Spleen (tissue), 7 donors: ENCODE measurements at regions not wholly inside any gene's neighbourhood (a gene's known extent, or its start where the extent isn't known, plus 50 kb on each side); places are given as distances from the start of the nearest gene placed in this dataset.

ENCODE experiments used
- CTCF ChIP-seq, 11 experiments: fragments of 200-600 bp in 7 of 11; fragments of 450-650 bp in 4 of 11; sonication (generic) in 4 of 11; IDR thresholded peaks in 8 of 11; conservative IDR thresholded peaks in 3 of 11; 1 replicate in 7 of 11; 2 replicates in 4 of 11; pipeline versions ENCODE4 v1.4.0 to v1.8.0; 2016 to 2021; ENCODE audit warnings: antibody characterized with exemption in 11 of 11, inconsistent platforms in 4 of 11, mild to moderate bottlenecking in 1 of 11
- POLR2A ChIP-seq, 3 donors: fragments of 450-650 bp; IDR thresholded peaks; one replicate each; pipeline ENCODE4 v1.5.1; 2017; ENCODE audit warnings: antibody characterized with exemption in 3 of 3, mild to moderate bottlenecking in 1 of 3
- POLR2AphosphoS5 ChIP-seq, 3 donors: sonication (generic); formaldehyde crosslinking; IDR thresholded peaks; one replicate each; pipeline ENCODE4 v1.5.1; 2017; ENCODE audit warnings: antibody characterized with exemption in 3 of 3
- donor health status: DM: no; HTN: no; CAD: no; lungs with moderate emphysema.
- donor health status: DM: no; HTN: no; CAD: no.
- donor health status: DM: no; HTN: no; CAD: no.

- TF ChIP-seq CTCF (IDR thresholded peaks at IDR 0.05 in 8 of 11, conservative IDR thresholded peaks at IDR 0.05 in 3 of 11), result no peak
- no peak for TF ChIP-seq POLR2A (IDR thresholded peaks at IDR 0.05)
- TF ChIP-seq POLR2AphosphoS5 (IDR thresholded peaks at IDR 0.05), result no peak
These were observed 301.1 kb upstream of the NRIP1 start for GRCh38 chr21:15365751-15366392.
